Liver (tissue), 8 donors: ENCODE measurements at regions not wholly inside any gene's neighbourhood (a gene's known extent, or its start where the extent isn't known, plus 50 kb on each side); places are given as distances from the start of the nearest gene placed in this dataset.
"Not testable (repeated sequence)": the region's sequence is repeated elsewhere in the genome, so short reads cannot be mapped to it uniquely, and the experiment has no call there.

Source experiments
- DNase-seq: peaks from one replicate; pipeline ENCODE4 v3.0.0-alpha.2; 2017; ENCODE audit warnings: low spot score
- H3K27ac ChIP-seq, 2 donors: one replicate each; pipeline ENCODE4 v1.7.0; 2013; ENCODE audit warnings: inconsistent platforms in 2 of 2, low read length in 2 of 2, control low read depth in 1 of 2, low read depth in 1 of 2, mild to moderate bottlenecking in 1 of 2
- H3K27me3 ChIP-seq, 4 donors: one replicate each; pipeline versions ENCODE4 v1.6.1 to v1.7.0; 2013; ENCODE audit warnings: low read length in 3 of 4, inconsistent platforms in 1 of 4, mild to moderate bottlenecking in 1 of 4, moderate library complexity in 1 of 4; ENCODE audit not compliant: control insufficient read depth in 4 of 4, insufficient read depth in 4 of 4
- H3K36me3 ChIP-seq, 4 donors: one replicate each; pipeline versions ENCODE4 v1.6.1 to v1.7.0; 2013; ENCODE audit warnings: low read length in 3 of 4, mild to moderate bottlenecking in 3 of 4, low read depth in 1 of 4, moderate library complexity in 1 of 4; ENCODE audit not compliant: control insufficient read depth in 4 of 4, insufficient read depth in 3 of 4
- H3K4me1 ChIP-seq, 4 donors: one replicate each; pipeline versions ENCODE4 v1.6.1 to v1.7.0; 2013; ENCODE audit warnings: low read length in 3 of 4, mild to moderate bottlenecking in 3 of 4, moderate library complexity in 1 of 4; ENCODE audit not compliant: control insufficient read depth in 4 of 4, insufficient read depth in 4 of 4
- H3K4me3 ChIP-seq, 3 donors: one replicate each; pipeline versions ENCODE4 v1.6.1 to v1.7.0; 2013; ENCODE audit warnings: low read length in 3 of 3, control low read depth in 1 of 3, low read depth in 1 of 3, mild to moderate bottlenecking in 1 of 3
- H3K9ac ChIP-seq, 2 donors: one replicate each; pipeline ENCODE4 v1.7.0; 2013; ENCODE audit warnings: low read length in 2 of 2, mild to moderate bottlenecking in 2 of 2, moderate library complexity in 2 of 2, control low read depth in 1 of 2, low read depth in 1 of 2
- H3K9me3 ChIP-seq, 4 donors: one replicate each; pipeline versions ENCODE4 v1.6.1 to v1.7.0; 2013; ENCODE audit warnings: low read length in 3 of 4; ENCODE audit not compliant: control insufficient read depth in 4 of 4
- ATF3 ChIP-seq: IDR thresholded peaks from 2 replicates; pipeline ENCODE4 v1.6.1; 2016; ENCODE audit warnings: antibody characterized with exemption
- CTCF ChIP-seq: fragments of 150-350 bp; IDR thresholded peaks from 2 replicates; pipeline ENCODE4 v1.5.1; 2017; ENCODE audit warnings: improper control_type of control experiment, low read depth, low read length; ENCODE audit not compliant: missing input control
- EGR1 ChIP-seq, 2 donors: IDR thresholded peaks; 2 replicates each; pipeline ENCODE4 v1.6.1; 2016 to 2018; ENCODE audit warnings: antibody characterized with exemption in 2 of 2, low read depth in 2 of 2
- FOXA1 ChIP-seq: IDR thresholded peaks from 2 replicates; pipeline ENCODE4 v1.6.1; 2016; ENCODE audit warnings: antibody characterized with exemption
- FOXA2 ChIP-seq: IDR thresholded peaks from 2 replicates; pipeline ENCODE4 v1.6.1; 2016; ENCODE audit warnings: antibody characterized with exemption
- GABPA ChIP-seq, 2 donors: IDR thresholded peaks in 1 of 2; conservative IDR thresholded peaks in 1 of 2; 2 replicates each; pipeline ENCODE4 v1.6.1; 2016; ENCODE audit warnings: antibody characterized with exemption in 2 of 2, mild to moderate bottlenecking in 1 of 2, moderate library complexity in 1 of 2
- HNF4A ChIP-seq, 2 donors: conservative IDR thresholded peaks; 2 replicates each; pipeline ENCODE4 v1.6.1; 2016; ENCODE audit warnings: antibody characterized with exemption in 2 of 2, mild to moderate bottlenecking in 2 of 2
- HNF4G ChIP-seq: IDR thresholded peaks from 2 replicates; pipeline ENCODE4 v1.6.1; 2016; ENCODE audit warnings: antibody characterized with exemption
- JUND ChIP-seq, 2 donors: IDR thresholded peaks; 2 replicates each; pipeline ENCODE4 v1.6.1; 2016; ENCODE audit warnings: antibody characterized with exemption in 2 of 2
- MAX ChIP-seq: IDR thresholded peaks from 2 replicates; pipeline ENCODE4 v1.6.1; 2016; ENCODE audit warnings: antibody characterized with exemption
- NR2F2 ChIP-seq: IDR thresholded peaks from 2 replicates; pipeline ENCODE4 v1.6.1; 2016; ENCODE audit warnings: antibody characterized with exemption
- RAD21 ChIP-seq, 2 donors: IDR thresholded peaks; 2 replicates each; pipeline ENCODE4 v1.6.1; 2016; ENCODE audit warnings: antibody characterized with exemption in 2 of 2, mild to moderate bottlenecking in 2 of 2
- REST ChIP-seq: IDR thresholded peaks from 2 replicates; pipeline ENCODE4 v1.6.1; 2016; ENCODE audit warnings: antibody characterized with exemption, mild to moderate bottlenecking
- RXRA ChIP-seq, 2 donors: IDR thresholded peaks; 2 replicates each; pipeline ENCODE4 v1.6.1; 2017 to 2018; ENCODE audit warnings: antibody characterized with exemption in 2 of 2, mild to moderate bottlenecking in 1 of 2
- SP1 ChIP-seq: IDR thresholded peaks from 2 replicates; pipeline ENCODE4 v1.6.1; 2018; ENCODE audit warnings: antibody characterized with exemption, mild to moderate bottlenecking
- TAF1 ChIP-seq: conservative IDR thresholded peaks from 2 replicates; pipeline ENCODE4 v1.6.1; 2016; ENCODE audit warnings: antibody characterized with exemption, mild to moderate bottlenecking
- YY1 ChIP-seq: IDR thresholded peaks from 2 replicates; pipeline ENCODE4 v1.6.1; 2016; ENCODE audit warnings: antibody characterized with exemption, mild to moderate bottlenecking
- ZBTB33 ChIP-seq: IDR thresholded peaks from 2 replicates; pipeline ENCODE4 v1.6.1; 2016; ENCODE audit warnings: antibody characterized with exemption
- WGBS: extraction: QIAGEN DNeasy Blood & Tissue Kit; methylation state at CpG from one replicate; pipeline ENCODE4 v1.1.7; 2013; 5-methylcytosine and 5-hydroxymethylcytosine counted together
- donor health status: healthy.
- donor health status: healthy.
- donor health status: healthy.
- donor health status: healthy.
- donor health status: healthy.

- H3K27ac ChIP-seq = no peak overlapping the region
- WGBS = 54% methylated on average over 1 of the region's 1 CpG
- TF ChIP-seq ZBTB33 = no peak
- TF ChIP-seq EGR1 (IDR thresholded peaks at IDR 0.05; ENCODE audit: low read depth in 2 of 2) = no peak
- TF ChIP-seq FOXA2 = no peak
- no peak for TF ChIP-seq GABPA (IDR thresholded peaks at IDR 0.05 in 1 of 2, conservative IDR thresholded peaks at IDR 0.05 in 1 of 2)
- no peak for TF ChIP-seq ATF3
- no peak for TF ChIP-seq HNF4G
- no peaks in the 10 kb centered on the region for H3K36me3 ChIP-seq
- H3K4me3 ChIP-seq = no peak overlapping the region
- no peaks in the 10 kb centered on the region for H3K4me1 ChIP-seq
- H3K9ac ChIP-seq = no peak overlapping the region
- H3K9me3 ChIP-seq = no peaks in the 10 kb centered on the region
- no peak for DNase-seq
- no peaks in the 10 kb centered on the region for H3K27me3 ChIP-seq
These were observed 503.0 kb upstream of the CPXCR1 start for GRCh38 chrX:88244066-88244465.

- no peaks in the 10 kb centered on the region for H3K36me3 ChIP-seq
- H3K27me3 ChIP-seq = no peaks in the 10 kb centered on the region
- peaks cover 0 to 2% (median 0%) of the 10 kb centered on the region in 4 donors for H3K9me3 ChIP-seq
- 28% methylated on average over 1 of the region's 1 CpG for WGBS
- H3K4me1 ChIP-seq = peaks cover 0 to 4% (median 0%) of the 10 kb centered on the region in 4 donors
- H3K9ac ChIP-seq = no peak overlapping the region
- TF ChIP-seq RAD21 (IDR thresholded peaks at IDR 0.05) (peak; percentile 5 to 35), SP1 (peak; percentile 41), HNF4G (peak; percentile 32), TAF1 (no peak), MAX (no peak), HNF4A (conservative IDR thresholded peaks at IDR 0.05) (peak; percentile 50 to 60), NR2F2 (no peak), YY1 (no peak), EGR1 (IDR thresholded peaks at IDR 0.05; ENCODE audit: low read depth in 2 of 2) (no peak), REST (no peak), ZBTB33 (no peak), FOXA1 (no peak), FOXA2 (peak; percentile 22), GABPA (IDR thresholded peaks at IDR 0.05 in 1 of 2, conservative IDR thresholded peaks at IDR 0.05 in 1 of 2) (peak; percentile 31 to 32), RXRA (IDR thresholded peaks at IDR 0.05) (peak in 1 of 2 donors; percentile 6), ATF3 (no peak), CTCF (no peak), JUND (IDR thresholded peaks at IDR 0.05) (no peak)
- no peak overlapping the region for H3K27ac ChIP-seq
- no peak for DNase-seq
- H3K4me3 ChIP-seq = no peak overlapping the region
These were observed 462.2 kb upstream of the CPXCR1 start for GRCh38 chrX:88284844-88285243.

GRCh38 chrX:88313972-88314371 is 433.1 kb upstream of the CPXCR1 start:
- H3K4me1 ChIP-seq, H3K9me3 ChIP-seq, H3K9ac ChIP-seq, H3K36me3 ChIP-seq, H3K27ac ChIP-seq, H3K4me3 ChIP-seq, H3K27me3 ChIP-seq, DNase-seq: not testable (repeated sequence)
- 95% methylated on average over 2 of the region's 2 CpGs for WGBS
